ENCODE measurements at regions not wholly inside any gene's neighbourhood (a gene's known extent, or its start where the extent isn't known, plus 50 kb on each side); places are given as distances from the start of the nearest gene placed in this dataset.

- H3K36me3 ChIP-seq (ENCODE audit: control insufficient read depth, insufficient read depth, low read length) = no peaks in the 10 kb centered on the region
- H3K27ac ChIP-seq (ENCODE audit: low read depth, low read length) = no peak overlapping the region
- no peak overlapping the region for H2AK5ac ChIP-seq (ENCODE audit: low read length)
- no peak overlapping the region for H3K23ac ChIP-seq (ENCODE audit: low read length)
- DNase-seq = no peak
- H3K4me2 ChIP-seq (ENCODE audit: low read length) = no peak overlapping the region
- no peak overlapping the region for H2BK120ac ChIP-seq (ENCODE audit: low read depth, low read length)
- H2BK5ac ChIP-seq (ENCODE audit: low read length) = no peak overlapping the region
- H3K18ac ChIP-seq (ENCODE audit: low read length) = no peak overlapping the region
- no peaks in the 10 kb centered on the region for H3K27me3 ChIP-seq (ENCODE audit: insufficient read depth, low read length, poor library complexity)
- no peaks in the 10 kb centered on the region for H3K79me2 ChIP-seq (ENCODE audit: control insufficient read depth, insufficient read depth, low read length)
- WGBS (ENCODE audit: extremely low coverage, insufficient coverage, low lambda C conversion rate) = no CpG with 5 or more reads among the region's 6 CpGs
- H3K4me1 ChIP-seq (ENCODE audit: control insufficient read depth, low read depth, low read length) = no peaks in the 10 kb centered on the region
- H3K79me1 ChIP-seq (ENCODE audit: low read length) = no peaks in the 10 kb centered on the region
- H3K4ac ChIP-seq (ENCODE audit: low read depth, low read length) = no peak overlapping the region
- no peak overlapping the region for H2BK15ac ChIP-seq (replicated peaks; ENCODE audit: low read depth)
- no peak overlapping the region for H3K9ac ChIP-seq (ENCODE audit: low read length)
- H3K4me3 ChIP-seq (ENCODE audit: low read length) = no peak overlapping the region
- no peak overlapping the region for H4K5ac ChIP-seq (ENCODE audit: low read length)
- H3K56ac ChIP-seq (ENCODE audit: low read length) = no peak overlapping the region
- H4K8ac ChIP-seq (ENCODE audit: low read depth, low read length) = no peak overlapping the region
Observed at GRCh38 chr10:3408603-3409365, 236.2 kb upstream of the PITRM1 start.

- H4K8ac ChIP-seq (ENCODE audit: low read depth, low read length) = no peak overlapping the region
- no peak overlapping the region for H3K18ac ChIP-seq (ENCODE audit: low read length)
- H3K4me3 ChIP-seq (ENCODE audit: low read length) = no peak overlapping the region
- no peak overlapping the region for H3K23ac ChIP-seq (ENCODE audit: low read length)
- WGBS (ENCODE audit: extremely low coverage, insufficient coverage, low lambda C conversion rate) = no CpG with 5 or more reads among the region's 12 CpGs
- no peaks in the 10 kb centered on the region for H3K79me2 ChIP-seq (ENCODE audit: control insufficient read depth, insufficient read depth, low read length)
- H3K56ac ChIP-seq (ENCODE audit: low read length) = no peak overlapping the region
- DNase-seq = no peak
- H3K4me2 ChIP-seq (ENCODE audit: low read length) = no peak overlapping the region
- no peak overlapping the region for H2BK5ac ChIP-seq (ENCODE audit: low read length)
- no peaks in the 10 kb centered on the region for H3K4me1 ChIP-seq (ENCODE audit: control insufficient read depth, low read depth, low read length)
- no peak overlapping the region for H2BK15ac ChIP-seq (replicated peaks; ENCODE audit: low read depth)
- no peak overlapping the region for H4K5ac ChIP-seq (ENCODE audit: low read length)
- H3K27ac ChIP-seq (ENCODE audit: low read depth, low read length) = no peak overlapping the region
- no peaks in the 10 kb centered on the region for H3K36me3 ChIP-seq (ENCODE audit: control insufficient read depth, insufficient read depth, low read length)
- H3K9ac ChIP-seq (ENCODE audit: low read length) = no peak overlapping the region
- H3K4ac ChIP-seq (ENCODE audit: low read depth, low read length) = no peak overlapping the region
- no peak overlapping the region for H2AK5ac ChIP-seq (ENCODE audit: low read length)
- no peaks in the 10 kb centered on the region for H3K27me3 ChIP-seq (ENCODE audit: insufficient read depth, low read length, poor library complexity)
- H2BK120ac ChIP-seq (ENCODE audit: low read depth, low read length) = no peak overlapping the region
- no peaks in the 10 kb centered on the region for H3K79me1 ChIP-seq (ENCODE audit: low read length)
Observed at GRCh38 chr10:3407208-3407607, 234.6 kb upstream of the PITRM1 start.

GRCh38 chr10:3406556-3406955 is 234.0 kb upstream of the PITRM1 start:
- Histone ChIP-seq H2BK5ac (ENCODE audit: low read length) (no peak overlapping the region), H3K4me3 (ENCODE audit: low read length) (no peak overlapping the region), H3K23ac (ENCODE audit: low read length) (no peak overlapping the region), H3K36me3 (ENCODE audit: control insufficient read depth, insufficient read depth, low read length) (no peaks in the 10 kb centered on the region), H2AK5ac (ENCODE audit: low read length) (no peak overlapping the region), H3K4me1 (ENCODE audit: control insufficient read depth, low read depth, low read length) (no peaks in the 10 kb centered on the region), H3K9ac (ENCODE audit: low read length) (no peak overlapping the region), H3K56ac (ENCODE audit: low read length) (no peak overlapping the region), H3K27ac (ENCODE audit: low read depth, low read length) (no peak overlapping the region), H2BK15ac (replicated peaks; ENCODE audit: low read depth) (no peak overlapping the region), H3K4ac (ENCODE audit: low read depth, low read length) (no peak overlapping the region), H3K4me2 (ENCODE audit: low read length) (no peak overlapping the region), H3K79me1 (ENCODE audit: low read length) (no peaks in the 10 kb centered on the region), H3K27me3 (ENCODE audit: insufficient read depth, low read length, poor library complexity) (no peaks in the 10 kb centered on the region), H4K5ac (ENCODE audit: low read length) (no peak overlapping the region), H4K8ac (ENCODE audit: low read depth, low read length) (no peak overlapping the region), H3K79me2 (ENCODE audit: control insufficient read depth, insufficient read depth, low read length) (no peaks in the 10 kb centered on the region), H2BK120ac (ENCODE audit: low read depth, low read length) (no peak overlapping the region), H3K18ac (ENCODE audit: low read length) (no peak overlapping the region)
- no CpG with 5 or more reads among the region's 16 CpGs for WGBS (ENCODE audit: extremely low coverage, insufficient coverage, low lambda C conversion rate)
- DNase-seq = no peak

- Histone ChIP-seq H3K36me3 (ENCODE audit: control insufficient read depth, insufficient read depth, low read length) (no peaks in the 10 kb centered on the region), H3K9ac (ENCODE audit: low read length) (no peak overlapping the region), H3K4me2 (ENCODE audit: low read length) (no peak overlapping the region), H3K56ac (ENCODE audit: low read length) (no peak overlapping the region), H3K18ac (ENCODE audit: low read length) (no peak overlapping the region), H3K23ac (ENCODE audit: low read length) (no peak overlapping the region), H2AK5ac (ENCODE audit: low read length) (no peak overlapping the region), H2BK120ac (ENCODE audit: low read depth, low read length) (no peak overlapping the region), H3K4me1 (ENCODE audit: control insufficient read depth, low read depth, low read length) (no peaks in the 10 kb centered on the region), H3K4ac (ENCODE audit: low read depth, low read length) (no peak overlapping the region), H3K79me2 (ENCODE audit: control insufficient read depth, insufficient read depth, low read length) (no peaks in the 10 kb centered on the region), H4K5ac (ENCODE audit: low read length) (no peak overlapping the region), H3K79me1 (ENCODE audit: low read length) (no peaks in the 10 kb centered on the region), H2BK5ac (ENCODE audit: low read length) (no peak overlapping the region), H2BK15ac (replicated peaks; ENCODE audit: low read depth) (no peak overlapping the region), H3K27me3 (ENCODE audit: insufficient read depth, low read length, poor library complexity) (no peaks in the 10 kb centered on the region), H4K8ac (ENCODE audit: low read depth, low read length) (no peak overlapping the region), H3K27ac (ENCODE audit: low read depth, low read length) (no peak overlapping the region), H3K4me3 (ENCODE audit: low read length) (no peak overlapping the region)
- no peak for DNase-seq
- WGBS (ENCODE audit: extremely low coverage, insufficient coverage, low lambda C conversion rate) = no CpG with 5 or more reads among the region's 15 CpGs
Observed at GRCh38 chr10:3404381-3404780, 231.8 kb upstream of the PITRM1 start.

GRCh38 chr10:3402187-3402751 is 229.7 kb upstream of the PITRM1 start:
- H2BK15ac ChIP-seq (replicated peaks; ENCODE audit: low read depth) = no peak overlapping the region
- no peak overlapping the region for H3K4ac ChIP-seq (ENCODE audit: low read depth, low read length)
- no peak overlapping the region for H4K5ac ChIP-seq (ENCODE audit: low read length)
- no peak for DNase-seq
- 100% methylated on average over 1 of the region's 10 CpGs for WGBS (ENCODE audit: extremely low coverage, insufficient coverage, low lambda C conversion rate)
- H3K27ac ChIP-seq (ENCODE audit: low read depth, low read length) = no peak overlapping the region
- H3K36me3 ChIP-seq (ENCODE audit: control insufficient read depth, insufficient read depth, low read length) = no peaks in the 10 kb centered on the region
- no peaks in the 10 kb centered on the region for H3K4me1 ChIP-seq (ENCODE audit: control insufficient read depth, low read depth, low read length)
- H2BK120ac ChIP-seq (ENCODE audit: low read depth, low read length) = no peak overlapping the region
- H3K4me2 ChIP-seq (ENCODE audit: low read length) = no peak overlapping the region
- H3K18ac ChIP-seq (ENCODE audit: low read length) = no peak overlapping the region
- no peak overlapping the region for H2BK5ac ChIP-seq (ENCODE audit: low read length)
- no peak overlapping the region for H4K8ac ChIP-seq (ENCODE audit: low read depth, low read length)
- no peak overlapping the region for H3K23ac ChIP-seq (ENCODE audit: low read length)
- H3K9ac ChIP-seq (ENCODE audit: low read length) = no peak overlapping the region
- no peak overlapping the region for H2AK5ac ChIP-seq (ENCODE audit: low read length)
- no peaks in the 10 kb centered on the region for H3K79me2 ChIP-seq (ENCODE audit: control insufficient read depth, insufficient read depth, low read length)
- no peaks in the 10 kb centered on the region for H3K79me1 ChIP-seq (ENCODE audit: low read length)
- H3K56ac ChIP-seq (ENCODE audit: low read length) = no peak overlapping the region
- H3K27me3 ChIP-seq (ENCODE audit: insufficient read depth, low read length, poor library complexity) = no peaks in the 10 kb centered on the region
- no peak overlapping the region for H3K4me3 ChIP-seq (ENCODE audit: low read length)

All from mesendoderm (in vitro differentiated cells).